ENCODE measurements at regions not wholly inside any gene's neighbourhood (a gene's known extent, or its start where the extent isn't known, plus 50 kb on each side); places are given as distances from the start of the nearest gene placed in this dataset.

DNA sequence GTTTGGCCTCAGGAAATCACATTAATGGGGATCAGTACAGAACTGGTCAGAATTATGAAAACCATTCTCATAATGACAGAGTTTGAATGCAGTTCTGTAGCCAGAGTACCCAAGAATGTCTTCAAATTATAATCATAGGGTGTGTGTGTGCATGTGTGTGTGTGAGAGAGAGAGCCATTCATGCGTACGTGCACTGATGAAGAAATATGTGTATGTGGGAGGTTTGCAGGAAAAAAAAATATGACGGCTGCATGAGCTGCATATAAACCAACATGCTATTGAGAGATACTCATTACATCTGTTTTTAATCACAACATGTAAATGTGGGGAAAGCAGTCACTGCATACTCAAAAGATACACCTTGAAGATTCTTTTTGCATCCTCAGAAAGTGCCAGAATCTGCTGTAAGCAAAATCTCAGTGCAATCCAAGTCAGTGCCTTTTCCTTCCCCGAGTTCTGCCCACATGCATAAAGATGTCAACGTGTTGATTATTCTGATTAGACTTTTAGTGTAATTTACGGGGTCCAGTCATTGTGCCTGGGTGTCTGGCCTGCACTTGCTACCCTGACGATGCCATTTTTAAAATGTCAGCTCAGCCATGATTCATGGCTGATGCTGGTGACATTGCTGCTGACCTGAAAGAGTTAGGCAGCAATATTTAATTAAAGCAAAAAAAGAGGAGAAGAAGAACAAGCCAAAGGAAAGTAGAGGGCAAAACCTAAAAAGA, 378.7 kb upstream of the ZFHX3 start:
- DNase-seq (ENCODE audit: low spot score): no peak
- in situ Hi-C loops (cut with MboI; ENCODE audit: low pct_unique_long_range_greater_than_20kb, low sequenced_read_pairs, unreplicated experiment): no loop called here
- TF ChIP-seq, protein P1, sequence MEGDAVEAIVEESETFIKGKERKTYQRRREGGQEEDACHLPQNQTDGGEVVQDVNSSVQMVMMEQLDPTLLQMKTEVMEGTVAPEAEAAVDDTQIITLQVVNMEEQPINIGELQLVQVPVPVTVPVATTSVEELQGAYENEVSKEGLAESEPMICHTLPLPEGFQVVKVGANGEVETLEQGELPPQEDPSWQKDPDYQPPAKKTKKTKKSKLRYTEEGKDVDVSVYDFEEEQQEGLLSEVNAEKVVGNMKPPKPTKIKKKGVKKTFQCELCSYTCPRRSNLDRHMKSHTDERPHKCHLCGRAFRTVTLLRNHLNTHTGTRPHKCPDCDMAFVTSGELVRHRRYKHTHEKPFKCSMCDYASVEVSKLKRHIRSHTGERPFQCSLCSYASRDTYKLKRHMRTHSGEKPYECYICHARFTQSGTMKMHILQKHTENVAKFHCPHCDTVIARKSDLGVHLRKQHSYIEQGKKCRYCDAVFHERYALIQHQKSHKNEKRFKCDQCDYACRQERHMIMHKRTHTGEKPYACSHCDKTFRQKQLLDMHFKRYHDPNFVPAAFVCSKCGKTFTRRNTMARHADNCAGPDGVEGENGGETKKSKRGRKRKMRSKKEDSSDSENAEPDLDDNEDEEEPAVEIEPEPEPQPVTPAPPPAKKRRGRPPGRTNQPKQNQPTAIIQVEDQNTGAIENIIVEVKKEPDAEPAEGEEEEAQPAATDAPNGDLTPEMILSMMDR (IDR thresholded peaks at IDR 0.05; ENCODE audit: extremely low read depth, insufficient read depth, missing control alignments): no peak

DNA sequence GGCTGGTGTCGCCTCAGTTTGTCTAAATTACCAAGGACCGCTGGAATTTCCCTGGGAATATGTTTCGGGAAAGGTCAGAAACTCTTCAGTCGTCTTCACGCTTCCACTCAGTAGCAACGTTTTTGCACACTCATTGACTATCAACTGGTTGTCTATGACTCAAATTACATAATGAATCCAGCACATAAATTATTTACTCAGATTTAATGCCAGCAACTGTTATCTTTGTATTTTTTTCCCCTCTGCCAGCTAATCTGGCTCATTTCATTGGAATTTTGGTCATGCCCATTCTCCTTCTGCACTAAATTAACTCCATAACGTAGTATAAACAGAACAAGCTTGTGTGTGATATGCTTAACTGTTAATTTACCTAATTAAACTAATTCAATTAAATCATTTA, 372.7 kb upstream of the ZFHX3 start:
- TF ChIP-seq, protein P1 (IDR thresholded peaks at IDR 0.05; ENCODE audit: extremely low read depth, insufficient read depth, missing control alignments): no peak
- in situ Hi-C loops (cut with MboI; ENCODE audit: low pct_unique_long_range_greater_than_20kb, low sequenced_read_pairs, unreplicated experiment): no loop called here
- no peak for DNase-seq (ENCODE audit: low spot score)

DNA sequence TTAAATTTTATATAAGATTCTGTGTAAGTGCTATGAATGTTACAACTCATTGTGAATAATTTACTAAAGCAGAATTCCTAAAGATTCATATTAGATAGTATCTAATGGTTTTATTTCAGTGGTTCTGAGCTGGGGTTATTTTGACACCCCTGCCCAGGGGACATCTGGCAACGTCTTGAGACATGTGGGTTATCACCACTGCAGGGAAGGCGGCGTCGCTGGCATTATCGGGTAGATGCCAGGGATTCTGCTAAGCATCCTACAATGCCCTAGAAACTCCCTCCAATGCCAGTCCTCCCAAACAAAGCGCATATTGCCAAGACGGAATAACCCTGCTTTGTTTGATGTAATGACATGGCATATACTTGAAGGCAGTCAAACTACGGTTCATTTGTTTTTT, 372.3 kb upstream of the ZFHX3 start:
- in situ Hi-C loops (cut with MboI; ENCODE audit: low pct_unique_long_range_greater_than_20kb, low sequenced_read_pairs, unreplicated experiment): no loop called here
- TF ChIP-seq, protein P1 (IDR thresholded peaks at IDR 0.05; ENCODE audit: extremely low read depth, insufficient read depth, missing control alignments): no peak
- DNase-seq (ENCODE audit: low spot score): no peak

DNA sequence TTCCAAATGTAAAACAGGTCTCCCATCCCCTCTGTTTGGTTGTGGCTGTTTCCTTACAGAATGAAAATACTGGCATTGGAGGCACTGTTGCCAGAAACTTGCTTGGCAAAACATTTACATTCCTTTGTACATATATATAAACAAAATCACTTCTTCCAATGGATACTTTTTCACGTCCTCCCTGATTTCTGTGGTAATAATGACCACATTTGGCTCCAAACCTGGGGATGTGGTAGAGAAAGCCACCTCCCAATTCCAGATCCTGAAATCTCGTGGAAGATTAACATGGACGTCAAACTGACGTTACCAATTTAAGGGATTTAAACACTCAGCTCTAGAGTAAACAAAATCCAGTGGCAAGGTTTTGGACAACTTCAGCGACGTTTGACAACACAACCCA, 370.8 kb upstream of the ZFHX3 start:
- in situ Hi-C loops (cut with MboI; ENCODE audit: low pct_unique_long_range_greater_than_20kb, low sequenced_read_pairs, unreplicated experiment): no loop called here
- no peak for DNase-seq (ENCODE audit: low spot score)
- TF ChIP-seq, protein P1 (IDR thresholded peaks at IDR 0.05; ENCODE audit: extremely low read depth, insufficient read depth, missing control alignments): no peak

DNA sequence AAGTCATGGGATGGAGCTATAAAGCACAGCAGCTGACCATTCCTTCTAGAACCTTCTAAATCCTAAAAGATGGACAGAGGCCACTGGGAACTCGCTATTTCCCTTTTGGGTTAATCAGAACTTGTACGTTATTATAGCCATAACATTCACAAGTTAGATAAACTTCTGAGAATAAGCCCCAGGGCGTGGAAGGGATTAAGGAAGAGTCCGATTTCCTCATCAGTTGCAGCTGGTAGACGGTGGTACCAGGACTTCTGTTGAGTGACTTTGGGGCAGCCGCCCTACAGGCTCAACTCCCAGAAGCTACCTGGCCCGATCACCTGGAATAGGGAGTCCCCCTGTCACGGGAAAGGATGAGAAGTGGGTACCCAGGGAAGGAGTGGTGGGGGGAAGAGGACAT, 370.1 kb upstream of the ZFHX3 start:
- TF ChIP-seq, protein P1 (IDR thresholded peaks at IDR 0.05; ENCODE audit: extremely low read depth, insufficient read depth, missing control alignments): no peak
- no peak for DNase-seq (ENCODE audit: low spot score)
- in situ Hi-C loops (cut with MboI; ENCODE audit: low pct_unique_long_range_greater_than_20kb, low sequenced_read_pairs, unreplicated experiment): no loop called here

DNA sequence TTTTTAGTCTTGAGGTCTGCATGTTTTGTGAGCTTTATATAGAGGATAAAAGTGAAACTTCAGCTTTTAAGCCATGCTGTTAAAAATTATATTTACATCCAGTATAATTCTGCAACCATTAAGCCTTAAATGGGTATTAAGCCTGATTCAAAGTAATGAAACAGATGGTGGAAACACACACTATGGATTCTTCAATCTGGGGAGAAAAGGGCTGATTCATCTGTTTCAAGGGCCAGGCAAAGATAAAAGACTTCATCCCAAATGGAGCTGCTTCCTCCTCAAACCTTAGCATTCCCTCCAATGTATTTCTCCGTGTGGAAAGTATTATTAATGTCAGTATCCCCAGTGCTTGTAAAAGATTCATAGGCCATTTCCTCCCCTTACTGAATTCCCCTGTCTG, 367.4 kb upstream of the ZFHX3 start:
- no peak for DNase-seq (ENCODE audit: low spot score)
- in situ Hi-C loops (cut with MboI; ENCODE audit: low pct_unique_long_range_greater_than_20kb, low sequenced_read_pairs, unreplicated experiment): no loop called here
- TF ChIP-seq, protein P1 (IDR thresholded peaks at IDR 0.05; ENCODE audit: extremely low read depth, insufficient read depth, missing control alignments): no peak

Data from GM13977 (cell line).